ENCODE measurements at regions not wholly inside any gene's neighbourhood (a gene's known extent, or its start where the extent isn't known, plus 50 kb on each side); places are given as distances from the start of the nearest gene placed in this dataset.

GRCh38 chr17:13941781-13942180 lies 127.5 kb upstream of the COX10 start:
- TF ChIP-seq CTCF (IDR thresholded peaks at IDR 0.05; ENCODE audit: poor library complexity, severe bottlenecking): no peak
- TF ChIP-seq EZH2 (IDR thresholded peaks at IDR 0.05; ENCODE audit: borderline replicate concordance, insufficient read depth, low read length, poor library complexity, severe bottlenecking): no peak
- TF ChIP-seq MXI1 (conservative IDR thresholded peaks at IDR 0.05; ENCODE audit: poor library complexity, severe bottlenecking): no peak
- TF ChIP-seq REST (IDR thresholded peaks at IDR 0.05; ENCODE audit: borderline replicate concordance): no peak
- no peak for TF ChIP-seq SMC3 (conservative IDR thresholded peaks at IDR 0.05; ENCODE audit: poor library complexity)
